HepG2 (cell line): ENCODE measurements at regions not wholly inside any gene's neighbourhood (a gene's known extent, or its start where the extent isn't known, plus 50 kb on each side); places are given as distances from the start of the nearest gene placed in this dataset.

Experiments
- ATAC-seq: fragments of 200-7000 bp; cut with Tn5 transposase; 3 replicates; pipeline ENCODE4 v1.9.1; 2020; ENCODE audit warnings: mild to moderate bottlenecking, moderate library complexity
- BruUV-seq: library from RNA; stranded (reverse); fragments of 400-500 nt; replicated peaks from 2 replicates; lab custom pipeline; 2021; lab: Mats Ljungman, UMichigan
- CTCF ChIA-PET: fragments of 300-600 bp; formaldehyde crosslinking; extraction: SDS; loops from one replicate; lab custom pipeline; 2021; ENCODE audit warnings: low total read pairs, inconsistent platforms, low intra/inter-chr PET ratio; lab: Yijun Ruan, JAX
- POLR2A ChIA-PET: fragments of 350-600 bp; sonication (Branson Sonifier 250); formaldehyde crosslinking; loops from one replicate; lab custom pipeline; 2020; ENCODE audit warnings: antibody characterized with exemption, inconsistent platforms; lab: Yijun Ruan, JAX
- DNase-seq: peaks from one replicate; pipeline ENCODE4 v3.0.0-alpha.2; 2015; ENCODE audit warnings: low spot score
- FAIRE-seq: peaks from 3 replicates; lab custom pipeline; 2011; peaks lifted over from hg19 to GRCh38; lab: Jason Lieb, UNC
- H2AFZ ChIP-seq: one replicate; pipeline ENCODE4 v1.6.1; 2011; ENCODE audit warnings: low read length, inconsistent platforms
- H3K27ac ChIP-seq: fragments of 300-600 bp; 3 replicates; pipeline ENCODE4 v1.8.0; 2011; ENCODE audit warnings: mixed run types, mild to moderate bottlenecking, mixed read lengths, low read length, inconsistent platforms; ENCODE audit not compliant: insufficient read depth; ENCODE audit errors: extremely low read length
- H3K27me3 ChIP-seq, 2 experiments: fragments of 200-600 bp in 1 of 2; 2 replicates in 1 of 2; 3 replicates in 1 of 2; pipeline versions ENCODE4 v1.6.0 to v1.8.0; 2011; ENCODE audit warnings: low read length in 2 of 2, mild to moderate bottlenecking in 2 of 2, moderate library complexity in 2 of 2, inconsistent platforms in 1 of 2; ENCODE audit not compliant: insufficient read depth in 2 of 2, control insufficient read depth in 1 of 2
- H3K36me3 ChIP-seq, 2 experiments: fragments of 200-600 bp in 1 of 2; replicated peaks in 1 of 2; 2 replicates in 1 of 2; 3 replicates in 1 of 2; pipeline versions ENCODE4 v1.5.1 to v1.8.0; 2011; ENCODE audit warnings: low read length in 2 of 2, inconsistent platforms in 1 of 2; ENCODE audit not compliant: insufficient read depth in 2 of 2, control insufficient read depth in 1 of 2
- H3K4me1 ChIP-seq: 2 replicates; pipeline ENCODE4 v1.5.1; 2012; ENCODE audit warnings: low read length, inconsistent platforms; ENCODE audit not compliant: insufficient read depth
- H3K4me2 ChIP-seq: 2 replicates; pipeline ENCODE4 v1.6.0; 2011; ENCODE audit warnings: low read depth, low read length, inconsistent platforms
- H3K4me3 ChIP-seq, 3 experiments: fragments of 200-600 bp in 1 of 3; sonication (generic), shearing (Covaris generic) in 1 of 3; replicated peaks in 1 of 3; 2 replicates each; pipeline ENCODE4 v1.5.1; 2011 to 2016; ENCODE audit warnings: low read length in 3 of 3, inconsistent platforms in 2 of 3, low read depth in 2 of 3, mild to moderate bottlenecking in 2 of 3, control low read depth in 1 of 3, mixed read lengths in 1 of 3; ENCODE audit not compliant: insufficient read depth in 1 of 3
- H3K79me2 ChIP-seq: one replicate; pipeline ENCODE4 v1.6.1; 2011; ENCODE audit warnings: low read length, inconsistent platforms; ENCODE audit not compliant: insufficient read depth
- H3K9ac ChIP-seq: 2 replicates; pipeline ENCODE4 v1.6.0; 2011; ENCODE audit warnings: mild to moderate bottlenecking, low read depth, low read length, inconsistent platforms; ENCODE audit not compliant: insufficient read depth
- H3K9me3 ChIP-seq: 2 replicates; pipeline ENCODE4 v1.5.1; 2012; ENCODE audit warnings: mild to moderate bottlenecking, low read length
- H4K20me1 ChIP-seq: 2 replicates; pipeline ENCODE4 v1.6.0; 2011; ENCODE audit warnings: inconsistent platforms, mild to moderate bottlenecking, low read length, moderate library complexity; ENCODE audit not compliant: insufficient read depth
- IKZF1 ChIP-seq: fragments of 450-650 bp; IDR thresholded peaks from 2 replicates; pipeline ENCODE4 v1.7.1; 2016
- NR3C1 ChIP-seq: sonication (generic); formaldehyde crosslinking; IDR thresholded peaks from 2 replicates; pipeline ENCODE4 v1.4.0; 2020; ENCODE audit warnings: missing genetic modification reagents
- REPIN1 ChIP-seq: sonication (generic); formaldehyde crosslinking; IDR thresholded peaks from 2 replicates; pipeline ENCODE4 v1.8.0; 2022; ENCODE audit warnings: missing genetic modification reagents, low read depth, mild to moderate bottlenecking, borderline replicate concordance
- ZNF180 ChIP-seq: sonication (generic); formaldehyde crosslinking; IDR thresholded peaks from 2 replicates; pipeline ENCODE4 v1.4.0; 2020; ENCODE audit warnings: low read depth, missing genetic modification reagents, borderline replicate concordance
- ZNF207 ChIP-seq: fragments of 450-650 bp; IDR thresholded peaks from 2 replicates; pipeline ENCODE4 v1.6.1; 2016; ENCODE audit warnings: antibody characterized with exemption, borderline replicate concordance
- ZNF232 ChIP-seq: sonication (generic); formaldehyde crosslinking; IDR thresholded peaks from 2 replicates; pipeline ENCODE4 v1.4.0; 2020; ENCODE audit warnings: missing genetic modification reagents, borderline replicate concordance
- ZNF776 ChIP-seq: sonication (generic); formaldehyde crosslinking; IDR thresholded peaks from 2 replicates; pipeline ENCODE4 v1.4.0; 2020; ENCODE audit warnings: mild to moderate bottlenecking, missing genetic modification reagents
- WGBS: methylation state at CpG from one replicate; pipeline ENCODE4 v1.1.6; 2017; ENCODE audit warnings: low lambda C conversion rate; 5-methylcytosine and 5-hydroxymethylcytosine counted together
- in situ Hi-C: cut with HindIII; loops from 2 replicates; pipeline ENCODE4 v1.10.0; 2017; ENCODE audit warnings: low pct_unique_long_range_greater_than_20kb; ENCODE audit not compliant: extremely low pct_ligation_motif_present
- intact Hi-C: fragments of 100-400 bp; cut with micrococcal nuclease; formaldehyde crosslinking; loops from one replicate; pipeline ENCODE4 v1.10.0; 2022; ENCODE audit not compliant: unreplicated experiment

DNA sequence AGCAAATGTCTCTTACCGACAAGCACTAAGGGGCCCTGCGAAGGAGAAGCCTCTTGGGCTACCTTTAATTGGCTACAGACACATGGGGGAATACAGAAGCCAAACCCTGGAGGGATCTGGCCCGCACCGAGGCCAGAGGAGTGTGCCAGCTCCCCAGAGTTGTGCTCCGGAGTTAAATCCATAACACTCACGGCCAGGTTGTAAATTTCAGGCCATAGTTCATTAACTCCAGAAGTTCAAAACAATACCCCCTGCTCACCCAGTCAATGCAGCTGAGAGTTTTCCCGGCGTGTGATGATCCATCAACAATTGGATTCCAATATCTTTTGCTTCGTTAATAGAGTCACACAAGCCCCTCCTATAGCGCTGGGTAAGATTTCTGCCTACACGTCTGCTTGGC is 371.5 kb downstream of the NXPE2 start:
- H3K4me2 ChIP-seq = no peak overlapping the region
- ChIA-PET POLR2A (no interaction called here), CTCF (no interaction called here)
- H3K27ac ChIP-seq = no peak overlapping the region
- no peak overlapping the region for H3K9ac ChIP-seq
- no peaks in the 10 kb centered on the region for H4K20me1 ChIP-seq
- H2AFZ ChIP-seq = no peak overlapping the region
- H3K79me2 ChIP-seq = no peaks in the 10 kb centered on the region
- no peaks in the 10 kb centered on the region for H3K36me3 ChIP-seq
- 25% methylated on average over 2 of the region's 11 CpGs for WGBS
- intact Hi-C loops (no loop called here), in situ Hi-C loops (no loop called here)
- H3K27me3 ChIP-seq = peaks cover 0 to 3% of the 10 kb centered on the region in 2 experiments; a peak in 2 of 5 replicates
- no peaks in the 10 kb centered on the region for H3K9me3 ChIP-seq
- no TSS peak for BruUV-seq
- no peak for TF ChIP-seq IKZF1
- H3K4me3 ChIP-seq = no peak overlapping the region
- H3K4me1 ChIP-seq = no peaks in the 10 kb centered on the region
- FAIRE-seq (no peak), ATAC-seq (no peak), DNase-seq (no peak)

DNA sequence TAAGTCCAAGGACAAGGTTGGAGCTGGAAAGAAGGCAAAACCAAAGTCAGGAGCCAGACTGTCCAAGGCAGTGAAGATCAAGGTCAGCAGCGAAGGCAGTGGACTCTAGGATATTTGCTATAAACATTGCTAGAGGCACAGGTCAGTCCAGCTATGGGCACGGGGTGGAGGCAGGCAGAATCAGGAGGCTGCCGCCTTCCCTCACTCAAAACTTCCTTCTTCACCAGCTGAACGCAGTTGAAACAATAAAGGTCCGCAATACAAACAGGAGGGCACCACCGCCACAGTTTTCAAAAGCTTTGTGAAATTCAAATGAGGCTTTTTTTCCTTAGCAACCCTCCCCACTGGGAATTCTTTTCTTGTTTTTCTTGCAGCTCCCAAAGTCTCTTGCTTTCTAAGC is 372.4 kb downstream of the NXPE2 start:
- in situ Hi-C loops = no loop called here
- ATAC-seq = no peak; the same call in 2 of the 3 replicates
- 19% methylated on average over 5 of the region's 6 CpGs for WGBS
- CTCF ChIA-PET = no interaction called here
- POLR2A ChIA-PET = no interaction called here
- Histone ChIP-seq H3K27me3 (no peaks in the 10 kb centered on the region; a peak in 1 of 5 replicates), H2AFZ (no peak overlapping the region), H3K79me2 (no peaks in the 10 kb centered on the region), H3K36me3 (no peaks in the 10 kb centered on the region), H3K9ac (no peak overlapping the region), H3K9me3 (no peaks in the 10 kb centered on the region), H4K20me1 (no peaks in the 10 kb centered on the region), H3K4me2 (no peak overlapping the region)
- no TSS peak for BruUV-seq
- no peak for DNase-seq
- no peak for TF ChIP-seq ZNF180 (CRISPR knock-in tag)
- TF ChIP-seq ZNF207 = no peak
- TF ChIP-seq NR3C1 = no peak
- no peak for TF ChIP-seq ZNF776
- TF ChIP-seq REPIN1 (CRISPR knock-in tag) = no peak
- no peak for TF ChIP-seq ZNF232
- TF ChIP-seq, all 625 proteins: peak for 0
- no peak overlapping the region for H3K4me3 ChIP-seq
- H3K27ac ChIP-seq = no peak overlapping the region
- no peak for FAIRE-seq
- no peaks in the 10 kb centered on the region for H3K4me1 ChIP-seq
- intact Hi-C loops = no loop called here
